IMR-90 (cell line): ENCODE measurements at regions not wholly inside any gene's neighbourhood (a gene's known extent, or its start where the extent isn't known, plus 50 kb on each side); places are given as distances from the start of the nearest gene placed in this dataset.

Experiments
- ATAC-seq: fragments of 200-7000 bp; cut with Tn5 transposase; 2 replicates; pipeline ENCODE4 v1.9.1; 2020; ENCODE audit warnings: low read depth, mild to moderate bottlenecking, moderate library complexity
- BruUV-seq: library from RNA; stranded (reverse); fragments of 400-500 nt; replicated peaks from 2 replicates; lab custom pipeline; 2021; lab: Mats Ljungman, UMichigan
- CTCF ChIA-PET: fragments of 300-600 bp; formaldehyde crosslinking; extraction: SDS; loops from one replicate; lab custom pipeline; 2021; ENCODE audit warnings: antibody characterized with exemption; lab: Yijun Ruan, JAX
- POLR2A ChIA-PET: fragments of 300-600 bp; sonication (Branson Sonifier 250); formaldehyde crosslinking; loops from one replicate; lab custom pipeline; 2022; ENCODE audit warnings: antibody characterized with exemption; ENCODE audit not compliant: unreplicated experiment; lab: Charles Lee
- DNase-seq: peaks from one replicate; pipeline ENCODE4 v3.0.0; 2013
- H2AFZ ChIP-seq: replicated peaks from 2 replicates; pipeline ENCODE3; 2013; ENCODE audit warnings: low read length, mild to moderate bottlenecking; ENCODE audit not compliant: poor library complexity
- H2AK5ac ChIP-seq: 2 replicates; pipeline ENCODE4 v1.6.1; 2013; ENCODE audit warnings: low read depth, low read length, inconsistent platforms
- H2AK9ac ChIP-seq: replicated peaks from 2 replicates; pipeline ENCODE3; 2013; ENCODE audit warnings: mild to moderate bottlenecking, low read depth, low read length, moderate library complexity; ENCODE audit not compliant: poor library complexity
- H2BK120ac ChIP-seq: 2 replicates; pipeline ENCODE4 v1.6.1; 2013; ENCODE audit warnings: low read depth, low read length, inconsistent platforms
- H2BK15ac ChIP-seq: 3 replicates; pipeline ENCODE4 v1.6.1; 2013; ENCODE audit warnings: low read depth, low read length, inconsistent platforms
- H2BK20ac ChIP-seq: 2 replicates; pipeline ENCODE4 v1.6.1; 2013; ENCODE audit warnings: low read depth, mild to moderate bottlenecking, inconsistent platforms, low read length, moderate library complexity
- H2BK5ac ChIP-seq: 2 replicates; pipeline ENCODE4 v1.6.1; 2013; ENCODE audit warnings: mild to moderate bottlenecking, low read depth, low read length, inconsistent platforms; ENCODE audit not compliant: poor library complexity, severe bottlenecking
- H3K14ac ChIP-seq: replicated peaks from 2 replicates; pipeline ENCODE4 v1.6.1; 2013; ENCODE audit warnings: low read depth, low read length, inconsistent platforms
- H3K18ac ChIP-seq: 2 replicates; pipeline ENCODE4 v1.6.1; 2013; ENCODE audit warnings: low read depth, low read length, control low read depth
- H3K23ac ChIP-seq: 2 replicates; pipeline ENCODE4 v1.6.1; 2013; ENCODE audit warnings: low read depth, low read length, inconsistent platforms
- H3K27ac ChIP-seq: 2 replicates; pipeline ENCODE4 v1.5.1; 2013; ENCODE audit warnings: mild to moderate bottlenecking, control low read depth, low read length; ENCODE audit not compliant: insufficient read depth
- H3K27me3 ChIP-seq: 2 replicates; pipeline ENCODE4 v1.6.1; 2013; ENCODE audit warnings: low read length; ENCODE audit not compliant: control insufficient read depth, insufficient read depth
- H3K36me3 ChIP-seq: 2 replicates; pipeline ENCODE4 v1.6.1; 2013; ENCODE audit warnings: low read length, mixed read lengths; ENCODE audit not compliant: control insufficient read depth, insufficient read depth
- H3K4ac ChIP-seq: 2 replicates; pipeline ENCODE4 v1.6.1; 2013; ENCODE audit warnings: low read depth, low read length, inconsistent platforms
- H3K4me1 ChIP-seq: 2 replicates; pipeline ENCODE4 v1.6.1; 2013; ENCODE audit warnings: low read length, mixed read lengths; ENCODE audit not compliant: control insufficient read depth, insufficient read depth
- H3K4me2 ChIP-seq: 2 replicates; pipeline ENCODE4 v1.6.1; 2013; ENCODE audit warnings: low read depth, mild to moderate bottlenecking, control low read depth, low read length, moderate library complexity
- H3K4me3 ChIP-seq: 2 replicates; pipeline ENCODE4 v1.5.1; 2013; ENCODE audit warnings: low read depth, mild to moderate bottlenecking, control low read depth, low read length, moderate library complexity; ENCODE audit not compliant: insufficient read depth
- H3K56ac ChIP-seq: 2 replicates; pipeline ENCODE4 v1.6.1; 2013; ENCODE audit warnings: low read length, inconsistent platforms; ENCODE audit not compliant: insufficient read depth; ENCODE audit errors: extremely low read depth
- H3K79me1 ChIP-seq, 2 experiments: 2 replicates each; pipeline ENCODE4 v1.6.1; 2013; ENCODE audit warnings: low read length in 2 of 2, inconsistent platforms in 1 of 2, low read depth in 1 of 2
- H3K9ac ChIP-seq: 2 replicates; pipeline ENCODE4 v1.6.1; 2013; ENCODE audit warnings: low read depth, low read length, control low read depth
- H3K9me1 ChIP-seq: 2 replicates; pipeline ENCODE4 v1.6.1; 2013; ENCODE audit warnings: low read length, inconsistent platforms; ENCODE audit not compliant: insufficient read depth
- H3K9me3 ChIP-seq: 2 replicates; pipeline ENCODE4 v1.6.1; 2013; ENCODE audit warnings: low read length; ENCODE audit not compliant: control insufficient read depth, insufficient read depth
- H4K20me1 ChIP-seq: 2 replicates; pipeline ENCODE4 v1.6.1; 2013; ENCODE audit warnings: low read length, inconsistent platforms; ENCODE audit not compliant: insufficient read depth
- H4K5ac ChIP-seq: 2 replicates; pipeline ENCODE4 v1.6.1; 2013; ENCODE audit warnings: mild to moderate bottlenecking, low read depth, low read length, control low read depth
- H4K8ac ChIP-seq, 2 experiments: 2 replicates each; pipeline ENCODE4 v1.6.1; 2013; ENCODE audit warnings: low read depth in 2 of 2, low read length in 2 of 2, control low read depth in 1 of 2, inconsistent platforms in 1 of 2
- H4K91ac ChIP-seq: 2 replicates; pipeline ENCODE4 v1.6.1; 2013; ENCODE audit warnings: low read depth, low read length, inconsistent platforms; ENCODE audit not compliant: insufficient read depth
- BHLHE40 ChIP-seq: fragments of 150-350 bp; IDR thresholded peaks from 2 replicates; pipeline ENCODE4 v1.6.1; 2016; ENCODE audit warnings: mild to moderate bottlenecking, low read depth, low read length
- CEBPB ChIP-seq: IDR thresholded peaks from 2 replicates; pipeline ENCODE4 v1.6.1; 2012; ENCODE audit warnings: low read depth, low read length, improper control_type of control experiment
- CHD1 ChIP-seq: IDR thresholded peaks from 2 replicates; pipeline ENCODE4 v1.6.1; 2012; ENCODE audit warnings: low read depth, low read length, improper control_type of control experiment
- ELK1 ChIP-seq: fragments of 150-350 bp; IDR thresholded peaks from 2 replicates; pipeline ENCODE4 v1.6.1; 2016; ENCODE audit warnings: low read depth, mild to moderate bottlenecking, low read length, moderate library complexity, borderline replicate concordance
- FOS ChIP-seq: fragments of 150-350 bp; IDR thresholded peaks from 2 replicates; pipeline ENCODE4 v1.6.1; 2016; ENCODE audit warnings: low read depth, low read length
- MAFK ChIP-seq: IDR thresholded peaks from 2 replicates; pipeline ENCODE4 v1.6.1; 2012; ENCODE audit warnings: low read depth, low read length, improper control_type of control experiment
- MAZ ChIP-seq: IDR thresholded peaks from 2 replicates; pipeline ENCODE4 v1.6.1; 2012; ENCODE audit warnings: low read depth, mild to moderate bottlenecking, low read length, improper control_type of control experiment, moderate library complexity, borderline replicate concordance
- MXI1 ChIP-seq: IDR thresholded peaks from 2 replicates; pipeline ENCODE4 v1.6.1; 2012; ENCODE audit warnings: low read depth, mild to moderate bottlenecking, low read length, moderate library complexity, borderline replicate concordance
- NFE2L2 ChIP-seq: fragments of 150-350 bp; IDR thresholded peaks from 2 replicates; pipeline ENCODE4 v1.6.1; 2016; ENCODE audit warnings: low read depth, mild to moderate bottlenecking, low read length
- POLR2A ChIP-seq: IDR thresholded peaks from 2 replicates; pipeline ENCODE4 v1.6.1; 2012; ENCODE audit warnings: mild to moderate bottlenecking, low read depth, low read length
- RAD21 ChIP-seq: IDR thresholded peaks from 2 replicates; pipeline ENCODE4 v1.6.1; 2012; ENCODE audit warnings: low read length, improper control_type of control experiment
- RCOR1 ChIP-seq: IDR thresholded peaks from 2 replicates; pipeline ENCODE4 v1.6.1; 2012; ENCODE audit warnings: mild to moderate bottlenecking, low read length, improper control_type of control experiment; ENCODE audit not compliant: insufficient replicate concordance
- RFX5 ChIP-seq: IDR thresholded peaks from 2 replicates; pipeline ENCODE4 v1.8.0; 2012; ENCODE audit warnings: low read depth, mild to moderate bottlenecking, low read length, moderate library complexity
- SMC3 ChIP-seq: fragments of 150-350 bp; IDR thresholded peaks from 2 replicates; pipeline ENCODE4 v1.6.1; 2016; ENCODE audit warnings: low read depth, mild to moderate bottlenecking, antibody characterized with exemption, low read length, moderate library complexity
- USF2 ChIP-seq: fragments of 150-350 bp; IDR thresholded peaks from 2 replicates; pipeline ENCODE4 v1.6.1; 2017; ENCODE audit warnings: mild to moderate bottlenecking, antibody characterized with exemption, low read length, low read depth
- WGBS, 2 experiments: methylation state at CpG; one replicate each; pipeline versions ENCODE4 v1.1.5 to v1.1.7; 2013; ENCODE audit warnings: missing lambda C conversion rate in 2 of 2; ENCODE audit not compliant: insufficient read length in 1 of 2; ENCODE audit errors: extremely low coverage in 2 of 2; 5-methylcytosine and 5-hydroxymethylcytosine counted together
- dilution Hi-C: fragments of 300-500 bp; cut with HindIII; formaldehyde crosslinking; loops from one replicate; pipeline ENCODE4 v1.14.3; 2018; ENCODE audit warnings: low sequenced_read_pairs; ENCODE audit not compliant: unreplicated experiment
- in situ Hi-C: fragments of 300-500 bp; cut with MboI; formaldehyde crosslinking; loops from 3 replicates; pipeline ENCODE4 v1.14.3; 2019; ENCODE audit warnings: low sequenced_read_pairs, inconsistent platforms, mixed read lengths
- intact Hi-C: fragments of 100-400 bp; cut with micrococcal nuclease; formaldehyde crosslinking; loops from 2 replicates; pipeline ENCODE4 v1.10.0; 2022
- TF ChIP-seq, protein P1 (sequence below): conservative IDR thresholded peaks from 2 replicates; pipeline ENCODE4 v1.5.1; 2012; ENCODE audit warnings: mild to moderate bottlenecking, low read depth, low read length, improper control_type of control experiment

DNA sequence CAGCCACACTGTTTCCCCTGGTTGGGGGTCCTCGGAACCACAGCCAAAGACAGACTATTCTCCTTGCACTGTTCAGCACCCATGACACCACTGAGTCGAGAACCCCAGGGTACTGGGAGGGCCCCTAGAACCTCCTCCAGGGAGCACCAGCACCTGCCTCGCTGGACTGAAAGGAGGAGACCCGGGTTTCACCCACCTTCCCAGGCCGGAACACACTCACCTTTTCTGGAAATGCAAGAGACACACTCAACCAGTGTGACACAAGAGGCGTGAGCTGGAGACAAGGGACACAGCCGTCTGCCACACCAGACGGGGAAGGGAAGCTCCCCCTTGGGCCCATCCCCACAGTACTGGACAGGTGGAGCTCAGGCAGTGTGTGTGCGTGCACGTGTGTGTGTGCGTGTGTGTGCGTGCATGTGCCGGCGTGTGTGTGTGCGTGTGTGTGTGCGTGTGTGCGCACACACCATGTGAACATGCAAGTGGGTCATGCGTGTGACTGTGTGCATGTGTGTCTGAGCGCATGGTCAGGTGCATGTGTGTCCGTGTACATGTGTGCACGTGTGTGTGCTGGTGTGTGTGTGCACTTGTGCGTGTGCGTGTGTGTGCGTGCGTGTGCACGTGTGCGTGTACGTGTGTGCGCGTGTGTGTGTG is 128.8 kb upstream of the NKX1-1 start:
- H3K4me1 ChIP-seq: no peaks in the 10 kb centered on the region
- H2BK20ac ChIP-seq: no peak overlapping the region
- no peak overlapping the region for H3K4ac ChIP-seq
- ChIA-PET POLR2A (no interaction called here), CTCF (no interaction called here)
- H2BK120ac ChIP-seq: no peak overlapping the region
- H3K4me2 ChIP-seq: no peak overlapping the region
- no peak overlapping the region for H3K27ac ChIP-seq
- H4K5ac ChIP-seq: no peak overlapping the region
- no peak for ATAC-seq
- no peak overlapping the region for H2BK5ac ChIP-seq
- dilution Hi-C loops: no loop called here
- no peaks in the 10 kb centered on the region for H3K79me1 ChIP-seq
- no peak overlapping the region for H3K4me3 ChIP-seq
- H4K8ac ChIP-seq: no peak overlapping the region
- no peak overlapping the region for H3K18ac ChIP-seq
- no peaks in the 10 kb centered on the region for H4K20me1 ChIP-seq
- 88% methylated on average over 19 of the region's 30 CpGs; no CpG with 5 or more reads in 1 of the 2 experiments for WGBS, 2 experiments
- H2BK15ac ChIP-seq: no peak overlapping the region
- no peak for DNase-seq
- H2AK9ac ChIP-seq: no peak overlapping the region
- H2AK5ac ChIP-seq: no peak overlapping the region
- BruUV-seq: no TSS peak
- H3K36me3 ChIP-seq: no peaks in the 10 kb centered on the region
- no peak overlapping the region for H3K9ac ChIP-seq
- no peak overlapping the region for H4K91ac ChIP-seq
- TF ChIP-seq, protein P1, sequence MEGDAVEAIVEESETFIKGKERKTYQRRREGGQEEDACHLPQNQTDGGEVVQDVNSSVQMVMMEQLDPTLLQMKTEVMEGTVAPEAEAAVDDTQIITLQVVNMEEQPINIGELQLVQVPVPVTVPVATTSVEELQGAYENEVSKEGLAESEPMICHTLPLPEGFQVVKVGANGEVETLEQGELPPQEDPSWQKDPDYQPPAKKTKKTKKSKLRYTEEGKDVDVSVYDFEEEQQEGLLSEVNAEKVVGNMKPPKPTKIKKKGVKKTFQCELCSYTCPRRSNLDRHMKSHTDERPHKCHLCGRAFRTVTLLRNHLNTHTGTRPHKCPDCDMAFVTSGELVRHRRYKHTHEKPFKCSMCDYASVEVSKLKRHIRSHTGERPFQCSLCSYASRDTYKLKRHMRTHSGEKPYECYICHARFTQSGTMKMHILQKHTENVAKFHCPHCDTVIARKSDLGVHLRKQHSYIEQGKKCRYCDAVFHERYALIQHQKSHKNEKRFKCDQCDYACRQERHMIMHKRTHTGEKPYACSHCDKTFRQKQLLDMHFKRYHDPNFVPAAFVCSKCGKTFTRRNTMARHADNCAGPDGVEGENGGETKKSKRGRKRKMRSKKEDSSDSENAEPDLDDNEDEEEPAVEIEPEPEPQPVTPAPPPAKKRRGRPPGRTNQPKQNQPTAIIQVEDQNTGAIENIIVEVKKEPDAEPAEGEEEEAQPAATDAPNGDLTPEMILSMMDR: no peak
- TF ChIP-seq MAFK: no peak
- no peak for TF ChIP-seq RAD21
- no peak for TF ChIP-seq SMC3
- TF ChIP-seq MXI1: no peak
- no peak for TF ChIP-seq RFX5
- no peak for TF ChIP-seq FOS
- TF ChIP-seq MAZ: no peak
- TF ChIP-seq POLR2A: no peak
- no peak for TF ChIP-seq CEBPB
- TF ChIP-seq USF2: no peak
- no peak for TF ChIP-seq CHD1
- TF ChIP-seq RCOR1: no peak
- TF ChIP-seq ELK1: no peak
- no peak for TF ChIP-seq BHLHE40
- no peak for TF ChIP-seq NFE2L2
- no peak overlapping the region for H3K56ac ChIP-seq
- H3K9me3 ChIP-seq: no peaks in the 10 kb centered on the region
- no peak overlapping the region for H3K14ac ChIP-seq
- H2AFZ ChIP-seq: no peak overlapping the region
- H3K9me1 ChIP-seq: no peaks in the 10 kb centered on the region
- in situ Hi-C loops: no loop called here
- H3K27me3 ChIP-seq: peaks cover 42% of the 10 kb centered on the region; the same call in 1 of the 2 replicates
- intact Hi-C loops: no loop called here
- H3K23ac ChIP-seq: no peak overlapping the region
